ENCODE measurements at regions not wholly inside any gene's neighbourhood (a gene's known extent, or its start where the extent isn't known, plus 50 kb on each side); places are given as distances from the start of the nearest gene placed in this dataset.

GRCh38 chr12:124637581-124637981 lies 70.2 kb upstream of the NCOR2 start:
- DNase-seq (ENCODE audit: low read depth, low spot score) (peak; percentile 70), FAIRE-seq (peak; percentile 69)
- dilution Hi-C loops (cut with MboI; ENCODE audit: extremely low pct_ligation_motif_present, low sequenced_read_pairs): no loop called here
- H3K4me1 ChIP-seq (ENCODE audit: control insufficient read depth, extremely low read depth, insufficient read depth, low read length): peaks cover 52% of the 10 kb centered on the region
- H3K27me3 ChIP-seq (ENCODE audit: control insufficient read depth, extremely low read depth, insufficient read depth, low read length): no peaks in the 10 kb centered on the region
- H3K9ac ChIP-seq (ENCODE audit: control insufficient read depth, extremely low read depth, insufficient read depth, low read length): peak overlapping the region; percentile 48
- peak overlapping the region; percentile 82 for H3K27ac ChIP-seq (ENCODE audit: control insufficient read depth, insufficient read depth, low read length)
- H3K9me1 ChIP-seq (ENCODE audit: control insufficient read depth, extremely low read depth, insufficient read depth, low read length): no peaks in the 10 kb centered on the region
- H3K36me3 ChIP-seq (ENCODE audit: control insufficient read depth in 2 of 2, extremely low read depth in 1 of 2, insufficient read depth in 2 of 2, low read length in 2 of 2): no peaks in the 10 kb centered on the region
- TF ChIP-seq CTCF (optimal IDR thresholded peaks at IDR 0.05 in 1 of 3, IDR thresholded peaks at IDR 0.05 in 1 of 3, conservative IDR thresholded peaks at IDR 0.05 in 1 of 3; ENCODE audit: extremely low read depth in 1 of 3, insufficient read depth in 2 of 3, low read length in 3 of 3): no peak
- TF ChIP-seq EZH2 (IDR thresholded peaks at IDR 0.05; ENCODE audit: low read length): no peak
- no peak overlapping the region for H2AFZ ChIP-seq (ENCODE audit: control insufficient read depth, low read length)
- no peak overlapping the region for H3K4me3 ChIP-seq (ENCODE audit: control insufficient read depth in 2 of 3, extremely low read depth in 1 of 3, insufficient read depth in 2 of 3, low read depth in 1 of 3, low read length in 3 of 3)
- H4K20me1 ChIP-seq (ENCODE audit: control insufficient read depth, extremely low read depth, insufficient read depth, low read length): no peaks in the 10 kb centered on the region
- peaks cover 7% of the 10 kb centered on the region for H3K9me3 ChIP-seq (ENCODE audit: control insufficient read depth, low read depth, low read length)
- H3K4me2 ChIP-seq (ENCODE audit: control insufficient read depth, extremely low read depth, insufficient read depth, low read depth, low read length): peak overlapping the region; percentile 35
- no peaks in the 10 kb centered on the region for H3K79me2 ChIP-seq (ENCODE audit: control insufficient read depth, insufficient read depth, low read length)

GRCh38 chr12:124637163-124637562 lies 69.8 kb upstream of the NCOR2 start:
- H2AFZ ChIP-seq (ENCODE audit: control insufficient read depth, low read length): no peak overlapping the region
- no peaks in the 10 kb centered on the region for H3K27me3 ChIP-seq (ENCODE audit: control insufficient read depth, extremely low read depth, insufficient read depth, low read length)
- H3K27ac ChIP-seq (ENCODE audit: control insufficient read depth, insufficient read depth, low read length): peak overlapping the region; percentile 82
- H3K4me1 ChIP-seq (ENCODE audit: control insufficient read depth, extremely low read depth, insufficient read depth, low read length): peaks cover 55% of the 10 kb centered on the region
- DNase-seq (ENCODE audit: low read depth, low spot score): no peak
- no peak for TF ChIP-seq EZH2 (IDR thresholded peaks at IDR 0.05; ENCODE audit: low read length)
- TF ChIP-seq CTCF (optimal IDR thresholded peaks at IDR 0.05 in 1 of 3, IDR thresholded peaks at IDR 0.05 in 1 of 3, conservative IDR thresholded peaks at IDR 0.05 in 1 of 3; ENCODE audit: extremely low read depth in 1 of 3, insufficient read depth in 2 of 3, low read length in 3 of 3): no peak
- dilution Hi-C loops (cut with MboI; ENCODE audit: extremely low pct_ligation_motif_present, low sequenced_read_pairs): no loop called here
- no peaks in the 10 kb centered on the region for H3K79me2 ChIP-seq (ENCODE audit: control insufficient read depth, insufficient read depth, low read length)
- H3K4me3 ChIP-seq (ENCODE audit: control insufficient read depth in 2 of 3, extremely low read depth in 1 of 3, insufficient read depth in 2 of 3, low read depth in 1 of 3, low read length in 3 of 3): no peak overlapping the region
- no peaks in the 10 kb centered on the region for H4K20me1 ChIP-seq (ENCODE audit: control insufficient read depth, extremely low read depth, insufficient read depth, low read length)
- peak overlapping the region; percentile 48 for H3K9ac ChIP-seq (ENCODE audit: control insufficient read depth, extremely low read depth, insufficient read depth, low read length)
- peaks cover 7% of the 10 kb centered on the region for H3K9me3 ChIP-seq (ENCODE audit: control insufficient read depth, low read depth, low read length)
- no peak for FAIRE-seq
- H3K4me2 ChIP-seq (ENCODE audit: control insufficient read depth, extremely low read depth, insufficient read depth, low read depth, low read length): peak overlapping the region; percentile 35
- H3K9me1 ChIP-seq (ENCODE audit: control insufficient read depth, extremely low read depth, insufficient read depth, low read length): no peaks in the 10 kb centered on the region
- no peaks in the 10 kb centered on the region for H3K36me3 ChIP-seq (ENCODE audit: control insufficient read depth in 2 of 2, extremely low read depth in 1 of 2, insufficient read depth in 2 of 2, low read length in 2 of 2)
